Immature natural killer cell (primary cell): ENCODE measurements at regions not wholly inside any gene's neighbourhood (a gene's known extent, or its start where the extent isn't known, plus 50 kb on each side); places are given as distances from the start of the nearest gene placed in this dataset.

Experiments
- DNase-seq, 3 donors: peaks; one replicate each; pipeline ENCODE4 v3.0.0; 2022; ENCODE audit warnings: mixed read lengths in 1 of 3
- H3K27ac Mint-ChIP-seq, 6 donors: one replicate each; pipeline ENCODE4 v1.8.0; 2020; ENCODE audit warnings: mixed read lengths in 6 of 6, mild to moderate bottlenecking in 5 of 6, inconsistent platforms in 4 of 6, moderate library complexity in 3 of 6
- H3K27me3 Mint-ChIP-seq, 3 donors: one replicate each; pipeline ENCODE4 v1.8.0; 2020 to 2021; ENCODE audit warnings: low read depth in 3 of 3, mild to moderate bottlenecking in 3 of 3, mixed read lengths in 3 of 3, moderate library complexity in 3 of 3, inconsistent platforms in 1 of 3
- H3K36me3 Mint-ChIP-seq, 3 donors: one replicate each; pipeline ENCODE4 v1.8.0; 2020; ENCODE audit warnings: mixed read lengths in 3 of 3, inconsistent platforms in 2 of 3, mild to moderate bottlenecking in 2 of 3
- H3K4me1 Mint-ChIP-seq, 2 donors: one replicate each; pipeline ENCODE4 v1.8.0; 2020; ENCODE audit warnings: inconsistent platforms in 2 of 2, mild to moderate bottlenecking in 2 of 2, mixed read lengths in 2 of 2, moderate library complexity in 1 of 2
- H3K4me3 Mint-ChIP-seq, 5 donors: one replicate each; pipeline ENCODE4 v1.8.0; 2020; ENCODE audit warnings: mild to moderate bottlenecking in 5 of 5, mixed read lengths in 5 of 5, inconsistent platforms in 3 of 5, moderate library complexity in 3 of 5
- H3K9me3 Mint-ChIP-seq, 6 donors: one replicate each; pipeline ENCODE4 v1.8.0; 2020; ENCODE audit warnings: mild to moderate bottlenecking in 6 of 6, mixed read lengths in 6 of 6, inconsistent platforms in 4 of 6, moderate library complexity in 3 of 6

DNA sequence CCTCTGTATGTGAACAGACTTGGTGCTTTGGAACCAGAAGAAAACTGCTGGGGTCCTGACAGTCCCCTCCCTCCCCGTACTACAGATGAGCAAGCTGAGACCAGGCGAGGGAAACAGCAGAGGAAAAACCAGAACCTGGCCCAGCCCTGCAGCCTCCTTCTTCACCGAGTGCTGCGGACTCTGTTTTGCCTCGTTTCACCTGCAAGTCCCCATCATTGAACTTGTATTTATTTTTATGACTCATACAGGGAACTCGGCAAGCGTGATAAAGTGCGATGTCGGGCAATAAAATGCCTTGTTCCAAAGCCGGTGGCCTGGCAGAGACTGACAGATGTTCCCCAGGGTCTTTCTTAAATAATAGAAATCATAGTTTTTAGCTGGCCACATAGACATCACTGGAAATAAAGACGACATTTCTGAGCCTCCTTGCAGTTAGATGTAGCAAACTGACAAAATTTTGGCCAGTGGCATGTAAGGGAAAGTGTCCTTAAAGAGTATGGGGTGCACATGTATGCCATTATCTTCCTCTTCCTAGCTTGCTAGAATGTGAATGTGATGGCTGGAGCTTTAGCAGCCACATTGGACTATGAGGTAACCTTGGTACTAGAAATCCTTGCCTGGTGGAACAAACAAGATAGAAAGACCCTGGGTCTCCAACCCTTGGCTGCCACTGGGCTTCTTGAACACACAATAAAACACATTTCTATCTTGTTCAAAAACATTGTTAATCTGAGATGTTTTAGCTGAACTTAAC lies 128.6 kb downstream of the IRF8 start:
- Mint-ChIP-seq H3K27me3 (peaks cover 9 to 22% (median 11%) of the 10 kb centered on the region in 3 donors), H3K9me3 (peaks cover 10 to 24% (median 11%) of the 10 kb centered on the region in 6 donors), H3K4me3 (no peak overlapping the region), H3K4me1 (no peaks in the 10 kb centered on the region), H3K27ac (no peak overlapping the region), H3K36me3 (peaks cover 0 to 8% (median 0%) of the 10 kb centered on the region in 3 donors)
- no peak for DNase-seq

DNA sequence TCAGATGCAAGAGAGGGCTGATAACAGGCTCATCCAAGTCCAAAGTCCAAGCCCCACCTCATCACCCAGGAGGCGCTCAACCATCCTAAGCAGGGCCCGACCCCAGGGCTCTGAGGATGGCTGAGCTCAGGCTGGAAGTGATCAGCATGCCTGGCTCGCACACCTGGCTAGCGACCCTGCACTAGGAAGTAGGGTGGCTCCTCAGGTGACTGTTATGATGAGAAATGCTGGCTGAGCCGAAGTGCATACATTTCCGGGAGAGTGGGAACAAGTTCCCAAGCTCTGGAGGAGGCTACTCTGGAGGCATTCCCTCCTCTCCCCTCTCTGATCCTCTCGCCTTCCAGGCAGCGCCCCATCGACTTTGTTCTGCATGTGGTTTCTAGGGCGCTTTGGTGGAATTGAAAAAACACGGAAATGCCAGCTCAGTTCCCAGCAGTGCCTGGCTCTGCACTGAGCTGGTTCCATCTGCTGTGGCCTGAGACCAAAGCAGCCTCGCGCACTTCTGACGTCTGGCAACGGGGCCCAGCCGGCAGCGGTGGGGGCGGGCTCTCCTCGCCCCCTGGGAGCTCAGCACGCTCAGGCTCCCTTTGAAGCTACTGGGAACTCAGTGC lies 130.3 kb downstream of the IRF8 start:
- Mint-ChIP-seq H3K36me3 (peaks cover 0 to 4% (median 0%) of the 10 kb centered on the region in 3 donors), H3K27ac (no peak overlapping the region), H3K4me1 (no peaks in the 10 kb centered on the region), H3K27me3 (peaks cover 9 to 14% (median 11%) of the 10 kb centered on the region in 3 donors), H3K4me3 (no peak overlapping the region), H3K9me3 (peaks cover 2 to 12% (median 7%) of the 10 kb centered on the region in 6 donors)
- DNase-seq: no peak

DNA sequence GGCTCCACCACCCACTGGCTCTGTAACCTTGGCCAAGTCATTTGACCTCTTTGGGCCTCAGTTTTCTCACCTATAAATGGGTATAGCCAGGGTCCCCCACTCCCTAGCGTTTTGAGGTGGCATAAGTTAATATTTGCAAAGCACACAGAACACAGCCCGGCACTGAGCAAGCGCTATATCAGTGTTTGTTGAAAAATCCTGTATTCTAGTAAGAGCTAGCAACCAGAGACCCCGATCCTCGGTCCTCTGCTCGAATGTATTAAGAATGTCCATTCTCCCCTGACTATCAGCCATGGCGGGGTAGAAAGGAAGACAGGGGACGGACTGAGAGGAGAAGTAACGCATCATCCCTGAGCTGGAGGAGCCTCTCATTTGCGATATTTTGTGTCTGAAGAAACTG lies 131.2 kb downstream of the IRF8 start:
- no peak for DNase-seq
- H3K4me1 Mint-ChIP-seq: no peaks in the 10 kb centered on the region
- peaks cover 8 to 12% (median 9%) of the 10 kb centered on the region in 3 donors for H3K27me3 Mint-ChIP-seq
- H3K27ac Mint-ChIP-seq: no peak overlapping the region
- H3K9me3 Mint-ChIP-seq: peaks cover 0 to 8% (median 3%) of the 10 kb centered on the region in 6 donors
- no peak overlapping the region for H3K4me3 Mint-ChIP-seq
- peaks cover 0 to 2% (median 0%) of the 10 kb centered on the region in 3 donors for H3K36me3 Mint-ChIP-seq

DNA sequence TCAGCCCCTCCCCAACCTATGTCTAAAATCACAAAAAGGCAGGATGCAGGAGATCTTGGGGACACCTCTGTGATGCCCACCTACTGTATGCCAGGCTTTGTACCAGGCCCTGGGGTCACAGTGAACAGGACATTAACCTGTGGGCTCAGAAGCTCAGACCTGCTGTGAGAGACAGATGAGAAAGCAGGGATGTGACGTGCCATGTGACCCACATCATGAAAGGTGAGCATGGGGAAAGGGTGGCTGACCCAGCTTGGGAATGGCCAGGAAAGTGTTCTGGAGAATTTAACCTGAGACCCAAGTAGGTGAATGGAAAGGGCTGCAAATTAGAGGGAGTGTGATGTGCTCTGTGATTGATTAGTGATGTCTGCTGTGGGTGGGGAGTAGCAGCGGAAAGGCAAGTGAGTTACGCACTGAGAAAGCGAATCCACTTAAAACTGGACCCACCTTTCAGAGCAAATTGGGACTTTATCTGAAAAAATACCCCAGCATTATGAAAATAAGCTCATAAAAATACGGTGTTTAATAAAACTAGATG lies 132.2 kb downstream of the IRF8 start:
- Mint-ChIP-seq H3K36me3 (no peaks in the 10 kb centered on the region), H3K9me3 (peaks cover 0 to 6% (median 0%) of the 10 kb centered on the region in 6 donors), H3K4me1 (no peaks in the 10 kb centered on the region), H3K4me3 (no peak overlapping the region), H3K27ac (peak overlapping the region in 1 of 6 donors; percentile 22), H3K27me3 (peaks cover 2 to 13% (median 9%) of the 10 kb centered on the region in 3 donors)
- no peak for DNase-seq

DNA sequence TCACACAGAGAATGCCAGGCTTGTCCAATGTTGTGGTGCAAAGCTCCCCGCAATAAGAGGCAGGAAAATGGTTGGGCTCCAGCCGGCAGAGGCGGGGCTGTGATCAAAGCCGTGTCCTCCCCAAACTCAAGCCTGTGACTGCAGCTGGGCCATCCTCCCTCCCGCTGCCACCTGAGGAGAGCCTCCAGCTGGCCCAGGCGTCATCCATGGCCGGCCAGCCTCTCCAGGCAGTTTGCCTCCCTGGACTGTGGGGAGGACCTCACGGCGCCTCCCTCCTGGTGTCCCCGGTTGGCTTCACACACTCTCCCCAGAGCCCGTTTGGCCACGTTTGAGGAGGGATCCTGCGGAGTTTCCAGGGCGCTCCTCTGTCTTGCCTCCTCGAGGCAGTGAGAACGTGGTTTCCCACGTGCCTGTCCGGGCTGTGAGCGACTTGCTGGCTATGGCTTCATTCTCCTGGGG lies 134.1 kb downstream of the IRF8 start:
- Mint-ChIP-seq H3K27ac (no peak overlapping the region), H3K36me3 (no peaks in the 10 kb centered on the region), H3K27me3 (peaks cover 1 to 14% (median 6%) of the 10 kb centered on the region in 3 donors), H3K4me1 (no peaks in the 10 kb centered on the region), H3K9me3 (peaks cover 0 to 6% (median 0%) of the 10 kb centered on the region in 6 donors), H3K4me3 (no peak overlapping the region)
- no peak for DNase-seq

DNA sequence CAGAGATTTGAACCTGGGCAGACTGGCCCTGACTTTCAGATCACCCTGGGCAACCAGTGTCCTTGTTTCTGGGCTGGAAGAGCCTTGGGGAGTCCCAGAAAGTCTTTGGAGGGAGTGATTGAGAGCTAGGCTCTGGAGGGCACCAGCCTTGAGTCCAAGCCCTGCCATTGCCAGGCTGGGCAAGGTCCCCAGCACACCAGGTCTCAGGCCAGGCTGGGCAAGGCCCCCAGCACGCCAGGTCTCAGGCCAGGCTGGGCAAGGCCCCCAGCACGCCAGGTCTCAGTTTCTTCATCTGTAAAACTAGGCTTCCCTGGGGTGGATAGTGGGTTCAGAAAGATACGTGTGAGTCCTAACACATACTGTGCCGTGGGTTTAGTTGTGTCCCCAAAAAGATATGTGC lies 135.0 kb downstream of the IRF8 start:
- Mint-ChIP-seq H3K36me3 (no peaks in the 10 kb centered on the region), H3K9me3 (peaks cover 0 to under 1% (median 0%) of the 10 kb centered on the region in 6 donors), H3K27me3 (peaks cover 1 to 14% (median 6%) of the 10 kb centered on the region in 3 donors), H3K4me3 (no peak overlapping the region), H3K27ac (no peak overlapping the region), H3K4me1 (no peaks in the 10 kb centered on the region)
- DNase-seq: no peak

DNA sequence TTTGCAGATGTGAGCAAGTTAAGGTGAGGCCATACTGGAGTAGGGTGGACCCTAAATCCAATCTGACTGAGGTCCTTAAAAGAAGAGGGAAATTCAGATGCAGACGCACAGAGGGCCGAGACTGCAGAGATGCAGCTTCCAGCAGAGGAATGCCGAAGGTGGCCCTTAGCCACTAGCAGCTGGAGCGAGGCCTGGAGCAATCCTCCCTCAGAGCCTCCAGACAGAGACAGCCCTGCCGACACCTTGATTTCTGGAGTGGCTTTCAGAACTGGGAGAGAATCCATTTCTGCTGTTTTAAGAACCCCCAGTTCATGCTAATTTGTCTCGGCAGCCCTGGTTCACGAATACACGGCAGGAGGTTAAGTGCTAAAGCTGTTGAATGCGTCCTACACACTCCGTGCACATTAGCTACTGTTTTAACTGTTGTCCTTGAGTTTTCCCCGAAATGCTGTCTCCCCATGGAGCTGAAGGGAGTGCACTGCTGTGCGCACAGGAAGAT lies 135.5 kb downstream of the IRF8 start:
- Mint-ChIP-seq H3K9me3 (no peaks in the 10 kb centered on the region), H3K36me3 (no peaks in the 10 kb centered on the region), H3K4me3 (no peak overlapping the region), H3K27me3 (peaks cover 1 to 14% (median 6%) of the 10 kb centered on the region in 3 donors), H3K27ac (no peak overlapping the region), H3K4me1 (no peaks in the 10 kb centered on the region)
- no peak for DNase-seq

DNA sequence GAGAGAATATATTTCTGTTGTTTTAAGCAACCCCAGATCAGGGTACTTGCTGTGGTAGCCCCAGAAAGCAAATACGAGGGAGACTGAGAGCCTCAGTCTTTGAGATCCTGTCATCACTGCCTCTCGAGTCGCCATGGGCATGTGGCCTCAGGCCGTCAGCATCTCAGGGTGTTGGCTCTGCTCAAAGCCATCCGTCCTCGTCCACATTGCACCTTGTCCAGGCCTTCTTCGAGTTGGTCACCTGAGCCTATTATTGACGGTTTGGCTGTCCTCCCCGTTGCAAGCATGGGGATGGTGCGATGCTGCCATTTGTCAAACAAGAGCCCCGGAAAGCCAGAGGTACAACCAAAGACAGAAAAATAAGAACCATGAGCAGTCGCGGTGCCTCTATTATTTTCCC lies 136.9 kb downstream of the IRF8 start:
- no peaks in the 10 kb centered on the region for H3K36me3 Mint-ChIP-seq
- no peak for DNase-seq
- H3K4me1 Mint-ChIP-seq: no peaks in the 10 kb centered on the region

DNA sequence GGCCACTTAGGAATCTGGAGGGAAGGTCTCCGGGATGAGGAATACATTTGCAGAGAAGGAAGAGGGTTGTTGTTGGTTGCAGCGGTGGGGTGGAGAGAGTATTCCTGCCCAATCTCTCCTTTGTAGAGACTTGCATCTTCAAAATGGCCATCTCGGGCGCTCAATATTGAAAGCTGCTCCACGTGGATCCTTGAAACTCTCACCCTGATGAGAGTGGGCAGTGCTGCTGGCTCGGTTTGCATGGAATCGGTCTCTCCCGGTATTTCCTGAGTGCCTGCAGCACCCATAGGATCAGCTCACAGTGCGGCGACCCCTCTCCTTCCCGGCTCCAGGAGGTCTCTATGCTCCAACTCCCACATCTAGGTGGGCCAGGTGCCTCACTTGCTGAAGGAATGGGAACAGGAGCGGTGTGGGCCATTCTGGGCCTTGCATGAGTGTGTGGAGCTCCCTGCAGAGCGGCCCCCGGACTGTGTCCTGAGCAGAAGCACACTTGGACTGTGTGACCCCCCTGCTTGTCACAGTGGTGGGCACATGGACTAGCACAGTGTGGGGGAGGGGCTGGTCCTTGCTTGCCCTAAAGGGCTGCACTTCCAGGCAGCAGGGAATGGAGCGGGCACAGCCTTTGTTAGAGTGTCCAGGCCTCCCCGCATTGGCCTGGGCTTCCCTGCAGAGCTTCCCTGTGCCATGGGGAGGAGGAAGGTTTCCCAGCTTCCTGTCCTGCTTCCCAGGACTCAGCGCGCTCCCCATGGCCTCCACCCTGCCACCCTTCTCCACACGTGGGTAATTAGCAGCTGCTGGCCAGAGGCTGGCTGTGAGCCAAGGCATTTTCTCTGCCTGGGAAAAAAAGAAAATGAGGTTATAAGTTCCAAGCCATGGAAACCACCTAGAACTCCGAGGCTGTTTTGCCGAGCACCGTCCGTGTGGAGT lies 139.3 kb downstream of the IRF8 start:
- no peaks in the 10 kb centered on the region for H3K4me1 Mint-ChIP-seq
- H3K27me3 Mint-ChIP-seq: peaks cover 0 to 15% (median 5%) of the 10 kb centered on the region in 3 donors
- peaks cover 0 to 1% (median 0%) of the 10 kb centered on the region in 6 donors for H3K9me3 Mint-ChIP-seq
- H3K27ac Mint-ChIP-seq: no peak overlapping the region
- DNase-seq: no peak
- H3K36me3 Mint-ChIP-seq: no peaks in the 10 kb centered on the region
- no peak overlapping the region for H3K4me3 Mint-ChIP-seq

More for the DNA sequence above, 136.9 kb downstream of the IRF8 start:
- H3K9me3 Mint-ChIP-seq: no peaks in the 10 kb centered on the region
- H3K4me3 Mint-ChIP-seq: no peak overlapping the region
- no peak overlapping the region for H3K27ac Mint-ChIP-seq
- peaks cover 1 to 18% (median 6%) of the 10 kb centered on the region in 3 donors for H3K27me3 Mint-ChIP-seq

DNA sequence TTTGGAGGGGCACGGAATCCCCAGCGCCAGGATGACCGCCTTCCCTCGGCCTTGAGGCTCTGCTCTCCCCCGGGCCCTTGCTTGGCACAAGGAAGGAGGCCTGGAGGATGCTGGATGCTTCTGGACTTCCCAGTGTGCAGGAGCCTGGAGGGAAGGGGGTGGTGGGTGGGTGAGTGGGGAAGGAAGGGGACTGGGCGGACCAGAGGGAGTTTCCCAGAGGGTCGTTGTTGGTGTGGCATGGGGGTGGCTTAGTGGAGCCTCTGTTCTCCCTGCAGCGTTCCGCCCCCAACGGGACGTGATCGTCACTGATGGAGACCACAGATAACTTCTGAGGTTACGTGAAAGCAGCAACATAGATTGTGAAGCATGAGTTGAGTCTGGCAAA lies 140.0 kb downstream of the IRF8 start:
- Mint-ChIP-seq H3K9me3 (peaks cover 0 to 3% (median 0%) of the 10 kb centered on the region in 6 donors), H3K27ac (no peak overlapping the region), H3K4me1 (no peaks in the 10 kb centered on the region), H3K4me3 (no peak overlapping the region), H3K36me3 (no peaks in the 10 kb centered on the region), H3K27me3 (peaks cover 0 to 15% (median 8%) of the 10 kb centered on the region in 3 donors)
- DNase-seq: no peak

DNA sequence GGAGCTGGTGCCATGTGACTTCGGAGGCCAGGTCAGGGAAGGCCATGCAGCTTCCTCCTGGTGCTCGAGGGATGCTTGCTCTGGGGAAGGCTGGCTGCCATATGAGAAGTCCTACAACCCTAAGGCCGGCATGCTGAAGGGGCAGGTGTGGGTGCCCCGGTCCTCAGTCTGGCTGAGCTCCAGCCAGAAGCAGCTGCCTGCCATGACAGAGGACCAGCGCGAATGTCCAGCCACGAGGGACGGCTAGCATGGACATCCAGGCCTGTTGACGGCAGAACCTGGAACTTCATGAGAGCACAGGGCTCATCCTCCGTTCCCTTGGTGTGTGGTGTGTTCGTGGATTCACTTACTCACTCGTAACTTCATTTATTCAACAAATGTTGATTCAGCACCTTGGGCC lies 140.6 kb downstream of the IRF8 start:
- H3K9me3 Mint-ChIP-seq: peaks cover 0 to 3% (median 0%) of the 10 kb centered on the region in 6 donors
- no peaks in the 10 kb centered on the region for H3K4me1 Mint-ChIP-seq
- H3K27ac Mint-ChIP-seq: no peak overlapping the region
- H3K36me3 Mint-ChIP-seq: no peaks in the 10 kb centered on the region
- no peak overlapping the region for H3K4me3 Mint-ChIP-seq
- H3K27me3 Mint-ChIP-seq: peaks cover 0 to 15% (median 12%) of the 10 kb centered on the region in 3 donors
- DNase-seq: no peak

DNA sequence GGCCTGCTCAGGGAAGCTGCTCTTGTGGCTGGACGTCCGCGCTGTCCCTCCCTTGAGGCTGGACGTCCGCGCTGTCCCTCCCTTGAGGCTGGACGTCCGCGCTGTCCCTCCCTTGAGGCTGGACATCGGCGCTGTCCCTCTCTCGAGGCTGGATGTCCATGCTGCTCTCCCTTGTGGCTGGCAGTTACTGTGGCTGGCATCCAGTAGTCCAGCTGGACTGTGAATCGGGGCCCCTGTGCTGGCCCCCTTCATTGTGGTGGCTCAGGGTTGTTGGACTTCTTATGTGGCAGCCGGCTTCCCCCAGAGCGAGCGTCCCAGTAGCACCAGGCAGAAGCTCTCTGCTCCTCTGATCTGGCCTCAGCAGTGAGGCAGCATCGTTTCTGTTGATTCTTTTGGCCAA lies 141.5 kb downstream of the IRF8 start:
- Mint-ChIP-seq H3K4me3 (no peak overlapping the region), H3K4me1 (no peaks in the 10 kb centered on the region), H3K27me3 (peaks cover 0 to 12% (median 12%) of the 10 kb centered on the region in 3 donors), H3K27ac (no peak overlapping the region), H3K36me3 (no peaks in the 10 kb centered on the region), H3K9me3 (peaks cover 0 to 3% (median 0%) of the 10 kb centered on the region in 6 donors)
- no peak for DNase-seq

DNA sequence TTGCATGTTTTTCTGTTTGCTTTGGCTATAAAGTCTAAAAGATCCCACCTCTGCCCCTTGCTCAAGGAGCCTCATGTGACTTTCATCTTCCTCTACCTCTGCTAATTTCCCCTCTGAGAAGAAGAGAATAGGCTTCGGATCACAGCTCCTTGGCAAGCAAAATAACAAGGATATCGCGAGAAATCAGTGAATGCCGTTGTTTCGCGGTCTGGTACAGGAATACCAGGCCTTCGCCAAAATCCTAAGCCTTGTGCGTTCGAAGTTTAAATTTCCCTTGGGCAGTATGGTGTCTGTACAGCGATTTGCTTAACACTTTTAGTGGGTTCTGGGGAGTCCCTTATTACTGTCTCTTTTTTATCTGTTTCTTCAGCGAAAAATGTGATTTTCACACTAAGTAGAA lies 142.3 kb downstream of the IRF8 start:
- Mint-ChIP-seq H3K36me3 (no peaks in the 10 kb centered on the region), H3K27me3 (peaks cover 1 to 12% (median 12%) of the 10 kb centered on the region in 3 donors), H3K27ac (no peak overlapping the region), H3K9me3 (peaks cover 0 to 3% (median 0%) of the 10 kb centered on the region in 6 donors), H3K4me1 (no peaks in the 10 kb centered on the region), H3K4me3 (no peak overlapping the region)
- no peak for DNase-seq
